GM18909 (cell line): ENCODE measurements at regions not wholly inside any gene's neighbourhood (a gene's known extent, or its start where the extent isn't known, plus 50 kb on each side); places are given as distances from the start of the nearest gene placed in this dataset.

Experiments
- ATAC-seq: cut with Tn5 transposase; IDR thresholded peaks from one replicate; pipeline ENCODE4 v1.9.1; 2021; ENCODE audit warnings: mild to moderate bottlenecking; ENCODE audit not compliant: unreplicated experiment, poor library complexity

DNA sequence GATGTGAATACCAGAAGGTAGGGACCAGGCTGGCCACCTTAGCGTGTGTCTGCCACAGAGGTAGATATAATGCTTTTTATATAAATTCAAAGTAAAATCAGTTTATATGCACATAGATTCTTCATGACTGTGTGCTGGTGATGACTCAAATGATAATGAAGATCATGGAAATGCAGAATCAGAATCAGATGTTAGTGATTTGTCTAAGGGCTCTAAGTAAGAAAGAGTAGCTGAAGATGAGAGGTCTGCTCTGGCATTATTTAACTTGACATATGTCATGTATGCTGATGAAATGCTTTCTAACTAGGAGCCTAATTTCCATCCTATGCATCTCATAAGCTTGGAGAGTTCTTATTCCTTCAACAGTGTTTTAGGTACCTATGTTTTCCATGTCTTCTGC, 50.3 kb upstream of the DPH6 start:
- ATAC-seq: no peak

- ATAC-seq: no peak
These were observed 56.9 kb upstream of the DPH6 start for GRCh38 chr15:35602836-35603235.

DNA sequence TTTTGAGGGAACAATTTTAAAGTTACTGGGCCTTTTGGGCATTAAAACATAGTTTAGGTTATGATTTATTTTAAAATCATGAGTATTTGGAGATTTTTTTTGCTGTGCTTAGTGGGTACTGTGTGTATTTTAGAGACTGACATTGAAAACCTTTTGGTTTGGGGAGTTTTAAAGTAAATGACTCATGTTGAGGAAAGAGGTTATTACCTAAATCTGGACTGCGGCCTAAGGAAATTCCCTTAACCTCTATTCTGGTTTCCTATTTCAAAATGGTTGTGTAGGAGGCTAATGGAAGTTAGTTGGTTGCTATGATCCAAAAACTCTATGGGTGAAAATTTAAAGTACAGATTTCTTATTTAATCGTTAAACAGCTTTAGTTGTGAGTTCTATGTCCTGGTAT, 57.3 kb upstream of the DPH6 start:
- no peak for ATAC-seq

DNA sequence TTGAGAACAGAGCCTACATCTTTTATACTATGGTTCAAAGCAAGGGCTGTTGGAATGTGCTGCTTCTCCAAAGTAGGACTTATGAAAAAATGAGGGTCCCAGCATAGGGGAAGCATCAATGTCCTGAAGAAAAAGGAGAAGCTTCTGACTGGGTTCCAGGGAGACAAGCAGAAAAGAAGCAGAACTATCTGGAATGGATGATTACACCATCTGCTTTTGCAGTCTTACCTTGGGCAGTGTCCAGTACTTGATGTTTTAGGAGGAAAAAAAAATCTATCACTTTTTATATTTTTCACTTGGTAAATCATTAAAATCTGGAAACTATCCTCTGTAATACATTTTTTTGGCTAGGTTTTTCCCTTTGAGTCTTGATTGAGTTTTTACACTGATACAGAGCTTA, 57.9 kb upstream of the DPH6 start:
- no peak for ATAC-seq

- ATAC-seq: no peak
These were observed 59.9 kb upstream of the DPH6 start for GRCh38 chr15:35605764-35606449.

DNA sequence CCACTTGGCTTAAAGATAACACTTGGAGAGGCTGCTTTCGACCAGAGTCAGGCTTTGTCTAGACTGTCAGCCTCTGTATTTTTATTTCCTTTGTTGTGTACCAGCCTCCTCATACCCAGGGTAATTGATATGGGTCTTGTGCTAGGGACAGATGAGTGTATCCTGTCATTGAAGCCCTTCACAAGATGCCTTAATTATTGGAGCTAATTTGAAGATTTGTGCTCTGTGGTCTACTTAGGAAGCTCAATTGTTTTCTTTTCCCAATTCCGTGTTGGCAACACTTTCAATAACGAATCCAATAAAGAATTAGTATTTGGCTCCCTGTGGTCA, 60.5 kb upstream of the DPH6 start:
- no peak for ATAC-seq

DNA sequence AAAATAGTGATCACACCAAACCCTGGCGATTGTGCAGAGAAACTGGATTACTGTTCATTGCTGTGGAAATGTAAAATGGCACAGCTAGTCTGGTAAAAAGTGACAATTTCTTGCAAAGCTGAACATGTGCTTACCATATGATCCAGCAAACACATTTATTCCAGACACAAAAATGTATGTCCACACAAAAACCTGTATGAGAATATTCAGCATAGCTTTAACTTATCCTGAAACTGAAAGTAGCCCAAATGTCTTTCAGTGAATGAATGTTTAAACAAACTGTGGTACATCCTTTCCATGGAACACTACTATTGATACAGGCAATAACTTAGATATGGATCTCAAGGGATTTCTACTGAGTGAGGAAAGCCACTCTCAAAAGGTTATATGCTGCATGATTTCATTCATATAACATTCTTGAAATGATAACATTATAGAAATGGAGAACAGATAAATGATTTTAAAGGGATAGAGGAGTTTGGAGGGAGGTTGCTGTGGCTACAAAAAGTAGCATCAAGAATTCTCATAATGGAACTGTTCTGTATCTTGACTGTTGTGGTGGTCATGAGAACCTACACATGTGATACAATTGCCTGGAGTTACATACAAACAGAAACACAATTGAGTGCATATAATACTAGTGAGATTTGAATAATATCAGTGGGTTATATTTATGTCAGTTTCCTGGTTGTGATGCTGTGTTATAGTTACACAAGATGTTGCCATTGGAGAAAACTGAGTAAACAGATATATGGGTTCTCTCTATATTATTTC, 70.7 kb upstream of the DPH6 start:
- no peak for ATAC-seq

- ATAC-seq: no peak
These were observed 72.6 kb upstream of the DPH6 start for GRCh38 chr15:35618260-35619188.

DNA sequence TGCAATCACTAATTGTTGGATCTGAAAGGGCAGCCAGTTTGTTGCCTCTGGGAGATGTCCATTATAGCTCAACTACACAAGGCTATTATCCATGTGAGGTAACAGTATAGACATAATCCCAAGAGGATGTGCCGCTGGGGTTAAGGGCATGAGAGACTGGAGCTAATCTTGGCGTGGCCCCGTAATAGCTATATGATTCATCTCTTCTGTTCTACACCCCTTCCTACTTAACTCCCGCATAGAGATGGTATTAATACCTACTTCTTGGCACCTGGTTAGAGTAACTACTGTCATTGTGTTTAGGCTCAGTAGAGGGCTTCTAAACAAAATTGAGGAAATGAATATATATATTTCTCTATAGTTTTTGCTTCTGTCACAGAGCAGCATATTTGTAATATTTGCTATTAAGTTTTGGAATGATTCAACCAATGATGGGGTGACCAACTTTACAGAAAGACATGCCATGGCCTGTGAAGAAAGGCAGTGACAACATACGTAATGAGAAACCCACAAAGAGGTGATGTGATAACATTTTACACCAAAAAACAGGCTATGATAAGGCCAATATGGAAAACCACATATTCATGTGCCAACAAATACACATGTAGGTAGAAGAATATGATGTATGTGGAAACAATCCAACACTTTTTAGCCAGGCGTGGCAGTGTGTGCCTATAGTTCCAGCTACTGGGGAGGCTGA, 76.8 kb upstream of the DPH6 start:
- no peak for ATAC-seq

GRCh38 chr15:35624881-35625280, 78.9 kb upstream of the DPH6 start:
- ATAC-seq: no peak

- no peak for ATAC-seq
These were observed 80.8 kb upstream of the DPH6 start for GRCh38 chr15:35626571-35627318.

GRCh38 chr15:35627696-35628095, 81.7 kb upstream of the DPH6 start:
- ATAC-seq: no peak

DNA sequence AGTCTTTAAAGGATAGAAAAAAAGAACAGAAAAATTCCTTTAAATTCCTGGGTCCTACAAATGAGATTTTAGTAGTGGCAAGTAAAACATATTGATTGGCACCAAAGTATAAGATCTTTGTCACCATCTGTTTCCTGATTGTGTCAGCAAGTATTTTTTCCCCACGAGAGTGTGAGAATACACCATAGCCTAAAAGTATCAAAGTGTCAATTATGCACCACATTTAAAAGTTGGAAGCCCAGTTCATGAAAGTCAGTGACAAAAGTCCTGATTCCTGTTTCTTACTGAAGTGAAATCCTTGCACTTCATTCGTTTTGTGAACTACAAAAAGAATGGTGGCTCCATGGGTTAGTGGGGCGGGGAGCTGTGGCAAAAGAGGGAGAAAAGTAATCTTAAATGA, 83.8 kb upstream of the DPH6 start:
- no peak for ATAC-seq

- ATAC-seq: no peak
These were observed 84.6 kb upstream of the DPH6 start for GRCh38 chr15:35630532-35630931.

DNA sequence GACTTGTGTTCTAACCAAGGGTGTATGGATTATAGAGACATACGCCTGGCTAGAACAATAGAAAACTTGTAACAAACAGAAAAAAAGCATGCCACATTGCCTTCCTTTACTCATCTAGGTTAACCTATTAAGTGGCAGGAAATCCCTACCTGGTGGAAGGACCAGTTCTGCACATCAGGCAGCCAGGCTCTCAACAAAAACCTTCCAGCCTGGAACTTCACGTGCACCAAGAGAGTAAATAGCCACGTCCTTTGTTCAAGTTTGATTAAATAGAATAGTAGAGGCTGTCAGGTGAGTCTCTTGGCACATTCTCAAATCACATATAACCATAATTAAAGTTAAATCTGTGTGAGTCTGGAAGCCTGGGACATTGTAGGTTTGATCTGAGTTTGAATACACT, 85.0 kb upstream of the DPH6 start:
- ATAC-seq: no peak

- ATAC-seq: no peak
These were observed 87.7 kb upstream of the DPH6 start for GRCh38 chr15:35633677-35634076.

GRCh38 chr15:35646790-35647189, 100.8 kb upstream of the DPH6 start:
- ATAC-seq: no peak

DNA sequence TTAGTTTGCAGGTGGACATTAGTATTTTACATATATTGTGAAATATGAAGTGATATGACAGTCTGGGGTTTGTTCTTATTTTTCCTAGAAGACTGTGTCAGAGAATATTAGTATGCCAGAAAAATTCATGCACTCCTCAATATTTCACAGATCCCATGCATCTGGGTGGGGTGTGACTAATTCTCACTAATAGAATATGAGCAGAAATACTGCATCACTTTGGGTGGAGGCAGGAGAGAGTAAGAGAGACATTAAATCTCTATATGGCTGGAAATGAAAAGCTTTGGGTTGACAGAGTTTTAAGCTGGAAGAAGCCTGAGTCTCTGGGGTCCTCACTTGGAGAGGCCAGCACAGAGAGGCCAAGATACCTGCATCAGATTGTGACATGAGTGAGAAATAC, 101.3 kb upstream of the DPH6 start:
- ATAC-seq: no peak

DNA sequence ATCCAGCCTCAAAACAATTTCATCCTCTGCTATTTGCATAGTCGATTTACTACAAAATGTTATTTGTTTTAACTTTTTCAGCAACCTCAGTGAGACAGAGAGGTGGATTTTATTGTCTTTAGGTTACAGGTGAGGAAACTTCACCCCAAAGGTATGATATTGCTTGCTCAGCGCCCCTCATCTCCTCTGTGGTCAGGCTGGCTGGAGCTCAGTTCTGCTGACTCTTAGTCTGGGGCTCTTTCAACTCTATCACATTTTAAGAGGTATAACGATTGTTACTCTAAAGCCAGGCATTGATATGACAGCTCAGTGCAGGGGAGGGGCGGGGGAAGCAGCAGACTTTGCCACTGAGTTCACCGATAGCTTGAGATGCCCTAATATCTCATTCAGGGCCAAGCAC, 103.0 kb upstream of the DPH6 start:
- ATAC-seq: no peak

- ATAC-seq: no peak
These were observed 103.6 kb upstream of the DPH6 start for GRCh38 chr15:35649575-35649974.
